DMS114 treated with DMSO at 0.1 percent for 48 hours (cell line): ENCODE measurements at regions not wholly inside any gene's neighbourhood (a gene's known extent, or its start where the extent isn't known, plus 50 kb on each side); places are given as distances from the start of the nearest gene placed in this dataset.
"Not testable (repeated sequence)": the region's sequence is repeated elsewhere in the genome, so short reads cannot be mapped to it uniquely, and the experiment has no call there.

Experiments used
- DNase-seq: peaks from one replicate; lab custom pipeline; 2025; ENCODE audit not compliant: unreplicated experiment; lab: John Stamatoyannopoulos, UW

- DNase-seq, result no peak
These were observed 160.2 kb downstream of the TOX3 start for GRCh38 chr16:52386694-52387093.

GRCh38 chr16:52384378-52384777 is 162.6 kb downstream of the TOX3 start:
- no peak for DNase-seq

DNA sequence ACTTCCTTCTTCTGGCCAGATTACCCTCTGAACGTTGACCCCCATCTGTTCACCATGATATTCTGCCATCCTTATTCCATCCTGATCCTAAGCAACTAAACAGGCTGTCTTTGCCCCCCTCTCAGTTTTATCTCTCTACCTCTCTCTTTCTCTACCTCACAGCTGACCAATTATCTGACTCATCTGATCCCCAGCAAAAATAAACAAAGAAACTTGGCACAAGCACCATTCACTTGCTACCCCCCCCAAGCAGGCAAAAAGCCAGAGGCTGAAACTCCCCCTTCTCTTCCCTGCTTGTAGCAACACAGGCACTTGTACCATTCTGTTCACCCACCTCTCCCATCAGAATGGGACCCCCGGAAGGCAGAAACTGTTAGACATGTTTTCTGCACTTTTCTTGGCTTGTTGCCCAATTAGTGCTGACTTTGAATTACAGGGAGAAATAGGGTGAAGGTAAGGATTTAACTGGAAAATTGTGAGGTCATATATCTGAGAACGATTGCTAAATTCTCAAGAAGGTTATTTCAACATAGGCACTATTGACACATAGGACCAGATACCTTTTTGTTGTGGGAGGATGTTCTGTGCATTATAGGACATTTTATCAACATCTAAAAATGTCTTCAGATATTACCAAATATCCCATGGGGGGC is 163.2 kb downstream of the TOX3 start:
- no peak for DNase-seq

DNA sequence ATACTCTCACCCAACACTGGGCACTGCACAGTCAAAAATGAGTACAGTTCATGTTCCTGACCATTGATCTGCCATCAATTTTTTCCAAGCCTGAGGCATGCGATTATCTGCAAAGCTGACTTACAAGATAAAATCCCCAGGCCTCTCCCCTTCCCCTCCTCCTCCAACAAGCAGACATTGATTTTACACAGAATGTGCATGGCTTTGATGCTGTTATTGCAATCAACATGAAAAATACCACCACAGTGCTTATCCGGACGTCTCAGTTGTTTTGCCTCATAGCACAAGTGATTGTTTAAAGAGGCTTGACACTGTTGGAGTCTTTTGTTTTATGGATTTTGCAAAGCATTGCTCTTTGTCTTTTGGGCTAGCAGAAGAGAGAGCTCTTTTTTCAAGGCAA is 163.8 kb downstream of the TOX3 start:
- DNase-seq, result no peak

GRCh38 chr16:52379551-52379950 is 167.4 kb downstream of the TOX3 start:
- no peak for DNase-seq

DNA sequence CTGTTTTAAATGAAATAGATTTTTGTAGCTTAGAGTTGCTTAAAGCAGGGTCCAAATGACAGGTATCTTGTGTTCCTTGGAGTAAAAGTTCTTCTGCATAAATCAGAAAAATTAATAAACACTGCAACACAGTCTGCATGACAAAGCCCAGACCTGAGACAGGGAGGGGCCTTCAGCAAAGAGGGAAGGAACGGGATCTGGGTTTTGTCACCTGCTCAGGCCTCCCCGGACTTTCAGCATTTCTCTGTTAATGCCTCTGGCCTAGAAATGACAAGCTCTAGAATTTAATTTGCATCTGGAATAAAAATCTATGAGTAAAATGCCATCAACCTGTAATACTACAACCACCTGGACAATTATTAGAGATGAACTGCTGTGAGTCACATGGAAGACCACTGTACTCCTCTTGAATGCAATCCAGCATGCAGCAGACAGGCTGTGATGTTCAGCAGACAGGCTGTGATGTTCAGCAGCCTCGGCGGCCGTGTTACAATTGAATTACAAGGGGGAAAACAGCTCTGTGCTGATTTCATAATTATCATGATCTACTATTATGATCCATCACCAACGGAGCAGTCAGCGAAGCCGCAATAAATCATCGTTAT is 170.2 kb downstream of the TOX3 start:
- no peak for DNase-seq

GRCh38 chr16:52372313-52372712 is 174.6 kb downstream of the TOX3 start:
- DNase-seq, result no peak

- no peak for DNase-seq
These were observed 178.1 kb downstream of the TOX3 start for GRCh38 chr16:52368859-52369258.

- DNase-seq, result no peak
These were observed 179.1 kb downstream of the TOX3 start for GRCh38 chr16:52367821-52368220.

DNA sequence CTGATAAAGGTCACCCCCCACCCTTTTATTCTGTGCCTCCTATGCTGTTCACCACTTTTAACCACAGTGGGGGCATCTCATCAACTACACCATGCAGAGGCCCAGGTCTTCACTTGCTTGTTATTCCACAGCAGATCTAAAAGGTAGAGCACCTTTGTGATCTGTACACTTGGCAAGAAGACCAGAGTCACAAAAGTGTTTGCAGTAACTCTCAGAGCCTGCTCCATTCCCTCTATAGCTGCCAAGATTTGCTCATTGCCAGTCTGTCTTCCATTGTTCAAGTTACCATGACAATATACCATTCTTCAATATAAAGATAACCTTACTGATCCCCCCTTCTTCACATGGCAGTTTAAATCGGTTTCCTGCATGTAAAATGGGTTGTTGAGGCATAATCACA is 180.0 kb downstream of the TOX3 start:
- no peak for DNase-seq

GRCh38 chr16:52364500-52364899 is 182.4 kb downstream of the TOX3 start:
- no peak for DNase-seq

DNA sequence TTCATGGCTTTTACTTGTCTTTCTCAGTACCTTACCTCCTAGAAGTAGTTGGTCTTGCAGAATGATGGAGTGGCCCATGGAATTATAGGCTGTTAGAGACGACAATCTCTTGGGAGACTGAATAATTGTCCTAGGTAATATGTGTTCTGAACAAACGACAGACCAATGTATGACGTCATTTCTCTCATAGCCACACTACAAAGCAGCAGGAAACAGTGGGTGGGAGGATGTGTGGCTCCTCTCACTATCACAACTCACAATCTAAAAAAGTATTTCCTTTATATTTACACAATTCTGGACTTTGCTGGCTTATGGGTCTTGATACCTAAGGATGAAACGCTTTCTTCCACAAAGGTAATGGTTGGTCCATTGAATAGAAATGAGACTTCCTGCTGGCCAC is 183.9 kb downstream of the TOX3 start:
- no peak for DNase-seq

- DNase-seq, result no peak
These were observed 189.2 kb downstream of the TOX3 start for GRCh38 chr16:52357711-52358110.

DNA sequence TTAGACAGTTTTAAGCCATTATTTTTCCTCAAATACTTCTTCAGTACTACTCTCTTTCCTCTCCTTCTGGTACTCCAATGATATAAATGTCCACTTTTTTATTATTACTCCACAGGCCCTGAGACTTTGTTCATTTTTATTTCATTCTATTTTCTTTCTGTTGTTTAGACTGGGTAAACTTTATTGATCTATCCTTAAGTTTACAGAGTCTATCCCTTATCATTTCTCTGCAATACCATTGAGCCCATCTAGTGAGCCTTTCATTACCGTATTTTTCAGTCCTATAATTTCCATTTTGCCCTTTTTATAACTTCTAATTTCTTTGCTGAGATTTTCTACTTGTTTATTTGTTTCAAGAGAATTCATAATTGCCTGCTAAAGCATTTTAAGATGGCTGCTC is 193.7 kb downstream of the TOX3 start:
- DNase-seq, result no peak

- DNase-seq, result no peak
These were observed 195.5 kb downstream of the TOX3 start for GRCh38 chr16:52351451-52351850.

- DNase-seq, result no peak
These were observed 196.8 kb downstream of the TOX3 start for GRCh38 chr16:52350031-52350642.

- DNase-seq, result no peak
These were observed 200.2 kb downstream of the TOX3 start for GRCh38 chr16:52346709-52347108.

DNA sequence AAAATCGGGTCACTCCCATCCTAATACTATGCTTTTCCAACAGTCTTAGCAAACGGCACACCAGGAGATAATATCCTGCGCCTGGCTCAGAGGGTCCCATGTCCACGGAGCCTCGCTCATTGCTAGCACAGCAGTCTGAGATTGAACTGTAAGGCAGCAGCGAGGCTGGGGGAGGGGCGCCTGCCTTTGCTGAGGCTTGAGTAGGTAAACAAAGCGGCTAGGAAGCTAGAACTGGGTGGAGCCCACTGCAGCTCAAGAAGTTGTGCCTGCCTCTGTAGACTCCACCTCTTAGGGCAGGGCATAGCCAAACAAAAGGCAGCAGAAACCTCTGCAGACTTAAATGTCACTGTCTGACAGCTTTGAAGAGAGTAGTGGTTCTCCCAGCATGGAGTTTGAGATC is 213.3 kb downstream of the TOX3 start:
- DNase-seq, result not testable (repeated sequence)

- DNase-seq, result no peak
These were observed 226.0 kb downstream of the TOX3 start for GRCh38 chr16:52320930-52321439.

- no peak for DNase-seq
These were observed 228.5 kb downstream of the TOX3 start for GRCh38 chr16:52318302-52319009.

DNA sequence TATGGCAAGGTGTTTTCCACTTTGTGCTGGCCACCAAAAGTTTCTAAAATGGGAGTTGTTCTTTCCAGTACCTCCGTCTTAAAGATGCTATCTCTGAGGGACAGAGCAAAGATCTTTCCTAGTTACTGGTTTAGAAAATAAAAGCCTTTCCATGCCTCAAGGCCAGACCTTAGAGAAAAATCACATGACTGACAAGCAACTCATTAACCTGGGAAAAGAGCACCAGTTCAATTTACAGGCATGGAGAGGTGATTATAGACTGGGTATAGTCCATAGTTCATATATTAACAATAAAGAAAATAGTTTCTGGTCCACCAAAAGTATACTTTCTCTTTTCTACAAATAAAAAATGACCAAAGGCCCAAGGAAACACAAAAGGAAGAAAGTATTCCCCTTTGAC is 230.7 kb downstream of the TOX3 start:
- no peak for DNase-seq

DNA sequence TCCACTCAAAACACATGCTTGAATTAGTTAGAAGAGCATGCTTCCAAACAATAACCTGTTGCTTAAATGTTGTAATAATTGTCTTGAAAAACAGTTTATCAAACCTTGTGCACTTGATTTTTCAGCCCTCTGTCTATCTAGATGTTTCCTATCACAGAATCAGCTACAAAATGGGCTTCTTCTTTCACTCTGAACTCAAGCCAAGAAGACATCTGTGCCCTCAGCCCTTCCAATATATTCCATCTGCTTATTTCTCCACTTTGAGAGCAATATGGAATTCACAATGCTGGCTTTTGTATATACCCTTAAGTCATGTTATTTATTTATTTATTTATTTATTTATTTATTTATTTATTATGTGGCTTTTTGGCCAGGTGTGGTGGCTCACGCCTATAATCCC is 234.2 kb downstream of the TOX3 start:
- DNase-seq, result no peak
